GM04504 (cell line): ENCODE measurements at regions not wholly inside any gene's neighbourhood (a gene's known extent, or its start where the extent isn't known, plus 50 kb on each side); places are given as distances from the start of the nearest gene placed in this dataset.

Source experiments
- DNase-seq: peaks from one replicate; pipeline ENCODE4 v3.0.0-alpha.2; 2012; ENCODE audit warnings: low read depth

- DNase-seq: no peak
These were observed 454.3 kb downstream of the MATN1 start for GRCh38 chr1:30268923-30269666.

GRCh38 chr1:30267856-30268255 is 455.5 kb downstream of the MATN1 start:
- DNase-seq: no peak

- DNase-seq: no peak
These were observed 456.3 kb downstream of the MATN1 start for GRCh38 chr1:30267046-30267445.

GRCh38 chr1:30265127-30266070 is 458.0 kb downstream of the MATN1 start:
- no peak for DNase-seq

- no peak for DNase-seq
These were observed 458.7 kb downstream of the MATN1 start for GRCh38 chr1:30264672-30265025.

- no peak for DNase-seq
These were observed 459.3 kb downstream of the MATN1 start for GRCh38 chr1:30263888-30264671.

- no peak for DNase-seq
These were observed 460.0 kb downstream of the MATN1 start for GRCh38 chr1:30263405-30263804.

GRCh38 chr1:30262158-30262557 is 461.2 kb downstream of the MATN1 start:
- DNase-seq: no peak

GRCh38 chr1:30260318-30260717 is 463.1 kb downstream of the MATN1 start:
- no peak for DNase-seq

- no peak for DNase-seq
These were observed 463.8 kb downstream of the MATN1 start for GRCh38 chr1:30259631-30260030.

GRCh38 chr1:30258876-30259275 is 464.5 kb downstream of the MATN1 start:
- DNase-seq: no peak

- DNase-seq: no peak
These were observed 464.9 kb downstream of the MATN1 start for GRCh38 chr1:30258471-30258870.

GRCh38 chr1:30257742-30258380 is 465.5 kb downstream of the MATN1 start:
- DNase-seq: no peak

- DNase-seq: no peak
These were observed 466.1 kb downstream of the MATN1 start for GRCh38 chr1:30257322-30257721.

- DNase-seq: no peak
These were observed 466.5 kb downstream of the MATN1 start for GRCh38 chr1:30256911-30257310.

GRCh38 chr1:30255111-30255724 is 468.2 kb downstream of the MATN1 start:
- DNase-seq: no peak

- no peak for DNase-seq
These were observed 469.5 kb downstream of the MATN1 start for GRCh38 chr1:30253807-30254440.

GRCh38 chr1:30253361-30253760 is 470.0 kb downstream of the MATN1 start:
- DNase-seq: no peak

GRCh38 chr1:30250984-30251850 is 472.2 kb downstream of the MATN1 start:
- no peak for DNase-seq
